ENCODE measurements at regions not wholly inside any gene's neighbourhood (a gene's known extent, or its start where the extent isn't known, plus 50 kb on each side); places are given as distances from the start of the nearest gene placed in this dataset.
"Not testable (repeated sequence)": the region's sequence is repeated elsewhere in the genome, so short reads cannot be mapped to it uniquely, and the experiment has no call there.

- no peaks in the 10 kb centered on the region for H3K9me3 ChIP-seq
- intact Hi-C loops (cut with DNase I), result no loop called here
- no peak for DNase-seq
- no peak overlapping the region for H3K27ac ChIP-seq
- no peak for TF ChIP-seq CTCF (IDR thresholded peaks at IDR 0.05)
- no peaks in the 10 kb centered on the region for H3K36me3 ChIP-seq (ENCODE audit: insufficient read depth in 1 of 2, low read depth in 1 of 2)
- WGBS, 3 donors, result 65 to 71% (median 66%) methylated on average over 3 of the region's 3 CpGs
- no peak for ATAC-seq
- H3K4me1 ChIP-seq, result no peaks in the 10 kb centered on the region
- no peak overlapping the region for H3K4me3 ChIP-seq
- no peaks in the 10 kb centered on the region for H3K27me3 ChIP-seq (ENCODE audit: insufficient read depth in 3 of 3, low read length in 2 of 3)
These were observed 989.0 kb upstream of the NUDT12 start for GRCh38 chr5:104551628-104552027.

GRCh38 chr5:104546871-104547270 is 984.3 kb upstream of the NUDT12 start:
- H3K36me3 ChIP-seq (ENCODE audit: insufficient read depth in 1 of 2, low read depth in 1 of 2); H3K4me3 ChIP-seq; ATAC-seq; intact Hi-C loops (cut with DNase I); H3K27me3 ChIP-seq (ENCODE audit: insufficient read depth in 3 of 3, low read length in 2 of 3); H3K27ac ChIP-seq; H3K4me1 ChIP-seq; H3K9me3 ChIP-seq; DNase-seq: not testable (repeated sequence)
- WGBS, 3 donors, result 86 to 88% (median 86%) methylated on average over 6 of the region's 6 CpGs

GRCh38 chr5:104541141-104541785 is 978.7 kb upstream of the NUDT12 start:
- ATAC-seq, result no peak
- no peak for TF ChIP-seq CTCF (IDR thresholded peaks at IDR 0.05)
- WGBS, 3 donors, result 39 to 70% (median 40%) methylated on average over 1 of the region's 1 CpG
- Histone ChIP-seq H3K27ac (no peak overlapping the region), H3K27me3 (ENCODE audit: insufficient read depth in 3 of 3, low read length in 2 of 3) (no peaks in the 10 kb centered on the region), H3K4me1 (no peaks in the 10 kb centered on the region), H3K4me3 (no peak overlapping the region), H3K36me3 (ENCODE audit: insufficient read depth in 1 of 2, low read depth in 1 of 2) (no peaks in the 10 kb centered on the region), H3K9me3 (no peaks in the 10 kb centered on the region)
- no peak for DNase-seq
- intact Hi-C loops (cut with DNase I), result no loop called here

GRCh38 chr5:104540448-104540847 is 977.9 kb upstream of the NUDT12 start:
- no peak for ATAC-seq

More at GRCh38 chr5:104540448-104540847, 977.9 kb upstream of the NUDT12 start:
- H3K9me3 ChIP-seq, result no peaks in the 10 kb centered on the region
- no peaks in the 10 kb centered on the region for H3K4me1 ChIP-seq
- 6 to 12% (median 7%) methylated on average over 1 of the region's 1 CpG for WGBS, 3 donors
- intact Hi-C loops (cut with DNase I), result no loop called here
- H3K27me3 ChIP-seq (ENCODE audit: insufficient read depth in 3 of 3, low read length in 2 of 3), result no peaks in the 10 kb centered on the region
- no peak for DNase-seq
- TF ChIP-seq CTCF (IDR thresholded peaks at IDR 0.05), result no peak
- H3K27ac ChIP-seq, result no peak overlapping the region
- no peak overlapping the region for H3K4me3 ChIP-seq
- H3K36me3 ChIP-seq (ENCODE audit: insufficient read depth in 1 of 2, low read depth in 1 of 2), result no peaks in the 10 kb centered on the region
